Neural progenitor cell (in vitro differentiated cells): ENCODE measurements at regions not wholly inside any gene's neighbourhood (a gene's known extent, or its start where the extent isn't known, plus 50 kb on each side); places are given as distances from the start of the nearest gene placed in this dataset.

Source experiments
- DNase-seq: peaks from one replicate; pipeline ENCODE4 v3.0.0-alpha.2; 2016; ENCODE audit warnings: low spot score
- H2AFZ ChIP-seq: fragments of 200-600 bp; sonication (generic); replicated peaks from 2 replicates; pipeline ENCODE4 v1.6.1; 2016; ENCODE audit warnings: antibody characterized with exemption
- H3F3A ChIP-seq: fragments of 200-600 bp; sonication (generic); 2 replicates; pipeline ENCODE4 v1.6.1; 2016; ENCODE audit warnings: antibody characterized with exemption, low read depth
- H3K27ac ChIP-seq: fragments of 200-600 bp; sonication (generic); 2 replicates; pipeline ENCODE4 v1.5.1; 2016; ENCODE audit warnings: mild to moderate bottlenecking
- H3K27me3 ChIP-seq: fragments of 200-600 bp; sonication (generic); 2 replicates; pipeline ENCODE4 v1.6.1; 2016; ENCODE audit warnings: mild to moderate bottlenecking, moderate library complexity
- H3K36me3 ChIP-seq: fragments of 200-600 bp; sonication (generic); 2 replicates; pipeline ENCODE4 v1.5.1; 2016
- H3K4me1 ChIP-seq: fragments of 200-600 bp; sonication (generic); 2 replicates; pipeline ENCODE4 v1.6.1; 2016; ENCODE audit warnings: mixed run types
- H3K4me2 ChIP-seq: fragments of 200-600 bp; sonication (generic); 2 replicates; pipeline ENCODE4 v1.6.1; 2016
- H3K4me3 ChIP-seq: fragments of 200-600 bp; sonication (generic); 2 replicates; pipeline ENCODE4 v1.5.1; 2016
- H3K79me2 ChIP-seq: fragments of 200-600 bp; sonication (generic); 2 replicates; pipeline ENCODE4 v1.6.1; 2016; ENCODE audit warnings: low read depth
- H3K9ac ChIP-seq: fragments of 200-600 bp; sonication (generic); 2 replicates; pipeline ENCODE4 v1.6.1; 2016
- H3K9me3 ChIP-seq: fragments of 200-600 bp; sonication (generic); 2 replicates; pipeline ENCODE4 v1.5.1; 2016; ENCODE audit warnings: low read depth
- H4K20me1 ChIP-seq: fragments of 200-600 bp; sonication (generic); 2 replicates; pipeline ENCODE4 v1.6.1; 2016; ENCODE audit warnings: low read depth
- H3K27ac Mint-ChIP-seq: 3 replicates; pipeline ENCODE4 v1.8.0; 2021; ENCODE audit warnings: mixed read lengths
- H3K27me3 Mint-ChIP-seq: 2 replicates; pipeline ENCODE4 v1.8.0; 2022; ENCODE audit warnings: low read depth, mild to moderate bottlenecking, inconsistent platforms, moderate library complexity, mixed read lengths; ENCODE audit not compliant: insufficient read depth
- H3K36me3 Mint-ChIP-seq: 3 replicates; pipeline ENCODE4 v1.8.0; 2021; ENCODE audit warnings: mixed read lengths
- H3K4me1 Mint-ChIP-seq: 3 replicates; pipeline ENCODE4 v1.8.0; 2021; ENCODE audit warnings: mixed read lengths
- H3K4me3 Mint-ChIP-seq: 3 replicates; pipeline ENCODE4 v1.8.0; 2021; ENCODE audit warnings: mild to moderate bottlenecking, moderate library complexity, mixed read lengths
- H3K9me3 Mint-ChIP-seq: 3 replicates; pipeline ENCODE4 v1.8.0; 2020; ENCODE audit warnings: mixed read lengths
- EZH2 ChIP-seq: fragments of 200-600 bp; sonication (generic); IDR thresholded peaks from 2 replicates; pipeline ENCODE4 v1.6.1; 2017; ENCODE audit warnings: antibody characterized with exemption, mild to moderate bottlenecking, moderate library complexity
- EZH2phosphoT487 ChIP-seq: fragments of 200-600 bp; sonication (generic); IDR thresholded peaks from 2 replicates; pipeline ENCODE4 v1.6.1; 2017; ENCODE audit warnings: antibody characterized with exemption
- TF ChIP-seq, protein P1 (sequence below): fragments of 200-600 bp; sonication (generic); IDR thresholded peaks from 2 replicates; pipeline ENCODE4 v1.5.1; 2017; ENCODE audit warnings: antibody characterized with exemption, mild to moderate bottlenecking

DNA sequence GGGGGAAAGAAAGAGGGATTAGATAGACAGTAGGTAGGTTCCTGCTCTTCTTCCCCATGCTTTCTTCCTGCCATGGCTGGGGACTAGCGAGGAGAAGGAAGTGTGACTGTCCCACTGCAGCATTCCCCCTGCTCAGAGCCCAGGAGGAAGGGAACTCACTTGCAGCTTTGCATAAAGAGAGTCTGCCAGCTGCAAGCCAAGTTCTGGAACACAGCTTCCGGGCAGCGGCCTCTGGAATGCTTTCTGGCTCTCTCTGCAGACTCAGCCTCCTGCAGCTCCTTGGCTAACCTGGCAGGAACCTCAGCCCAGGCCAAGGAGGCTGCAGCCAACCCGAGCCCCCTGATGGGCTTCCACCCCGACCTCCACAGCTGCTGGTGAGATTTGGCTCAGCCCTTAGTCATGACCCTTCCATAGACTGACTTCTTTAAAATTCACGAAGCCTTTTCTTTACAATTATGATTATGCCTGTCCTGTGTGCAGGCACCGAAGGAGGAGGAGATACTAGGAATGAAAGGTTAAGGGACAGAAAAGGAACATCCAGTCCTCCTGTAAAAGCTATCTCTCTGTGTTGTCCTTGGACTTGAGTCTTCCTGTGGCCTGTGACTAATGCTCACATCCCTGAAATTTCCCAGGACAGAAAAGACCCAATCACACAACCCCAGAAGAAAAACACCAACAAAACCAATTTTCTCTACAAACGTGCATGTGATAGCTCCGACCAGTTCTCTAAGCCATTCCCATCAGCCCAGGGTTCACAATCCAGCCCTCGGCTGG is 108.2 kb upstream of the OLIG2 start:
- no peaks in the 10 kb centered on the region for H3K79me2 ChIP-seq
- peaks cover 20% of the 10 kb centered on the region for H3K27me3 Mint-ChIP-seq
- H3K9me3 Mint-ChIP-seq, result peaks cover 9% of the 10 kb centered on the region
- H4K20me1 ChIP-seq, result no peaks in the 10 kb centered on the region
- no peak overlapping the region for H3K27ac ChIP-seq
- H3K27me3 ChIP-seq, result no peaks in the 10 kb centered on the region
- TF ChIP-seq, protein P1, sequence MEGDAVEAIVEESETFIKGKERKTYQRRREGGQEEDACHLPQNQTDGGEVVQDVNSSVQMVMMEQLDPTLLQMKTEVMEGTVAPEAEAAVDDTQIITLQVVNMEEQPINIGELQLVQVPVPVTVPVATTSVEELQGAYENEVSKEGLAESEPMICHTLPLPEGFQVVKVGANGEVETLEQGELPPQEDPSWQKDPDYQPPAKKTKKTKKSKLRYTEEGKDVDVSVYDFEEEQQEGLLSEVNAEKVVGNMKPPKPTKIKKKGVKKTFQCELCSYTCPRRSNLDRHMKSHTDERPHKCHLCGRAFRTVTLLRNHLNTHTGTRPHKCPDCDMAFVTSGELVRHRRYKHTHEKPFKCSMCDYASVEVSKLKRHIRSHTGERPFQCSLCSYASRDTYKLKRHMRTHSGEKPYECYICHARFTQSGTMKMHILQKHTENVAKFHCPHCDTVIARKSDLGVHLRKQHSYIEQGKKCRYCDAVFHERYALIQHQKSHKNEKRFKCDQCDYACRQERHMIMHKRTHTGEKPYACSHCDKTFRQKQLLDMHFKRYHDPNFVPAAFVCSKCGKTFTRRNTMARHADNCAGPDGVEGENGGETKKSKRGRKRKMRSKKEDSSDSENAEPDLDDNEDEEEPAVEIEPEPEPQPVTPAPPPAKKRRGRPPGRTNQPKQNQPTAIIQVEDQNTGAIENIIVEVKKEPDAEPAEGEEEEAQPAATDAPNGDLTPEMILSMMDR, result no peak
- TF ChIP-seq EZH2 (no peak), EZH2phosphoT487 (no peak)
- H3K4me3 Mint-ChIP-seq, result peak overlapping the region; percentile 12
- no peaks in the 10 kb centered on the region for H3K36me3 Mint-ChIP-seq
- DNase-seq, result no peak
- no peaks in the 10 kb centered on the region for H3K36me3 ChIP-seq
- peaks cover 8% of the 10 kb centered on the region for H3F3A ChIP-seq
- peaks cover 23% of the 10 kb centered on the region for H3K4me1 ChIP-seq
- H3K9me3 ChIP-seq, result no peaks in the 10 kb centered on the region
- no peak overlapping the region for H2AFZ ChIP-seq
- H3K4me1 Mint-ChIP-seq, result peaks cover 25% of the 10 kb centered on the region
- no peak overlapping the region for H3K9ac ChIP-seq
- no peak overlapping the region for H3K4me3 ChIP-seq
- no peak overlapping the region for H3K27ac Mint-ChIP-seq
- no peak overlapping the region for H3K4me2 ChIP-seq

DNA sequence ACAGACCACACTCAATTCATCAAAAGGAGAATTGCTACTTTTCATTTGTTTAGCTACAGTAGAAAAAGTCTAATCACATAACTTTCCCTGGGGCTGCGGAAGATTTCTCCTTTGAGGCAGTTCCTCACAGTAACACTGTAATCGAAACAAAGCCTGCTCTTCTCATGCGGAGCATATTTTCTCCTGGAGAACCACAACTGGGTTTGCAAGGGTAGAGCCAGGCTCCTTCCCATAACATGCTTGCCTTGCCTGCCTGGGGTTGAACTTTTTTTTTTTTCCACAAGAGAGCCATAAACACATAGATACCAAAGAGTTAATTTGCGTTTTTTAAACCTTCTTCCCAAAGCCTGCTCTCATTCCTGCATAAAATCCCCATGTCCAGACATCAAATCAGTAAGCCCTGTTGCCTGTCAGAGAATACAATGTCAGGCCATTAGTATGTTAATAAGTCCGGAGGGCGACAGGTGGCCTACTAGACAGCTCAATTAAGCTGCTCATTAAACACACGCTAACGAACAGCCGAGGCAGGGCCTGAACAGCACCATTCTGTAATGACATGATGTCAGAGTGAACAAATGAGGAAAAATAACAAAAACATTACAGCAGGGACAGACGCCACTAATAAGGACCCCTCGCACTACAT is 107.1 kb upstream of the OLIG2 start:
- Mint-ChIP-seq H3K27me3 (peaks cover 22% of the 10 kb centered on the region), H3K4me3 (no peak overlapping the region), H3K4me1 (peaks cover 25% of the 10 kb centered on the region), H3K36me3 (no peaks in the 10 kb centered on the region), H3K9me3 (peaks cover 12% of the 10 kb centered on the region), H3K27ac (no peak overlapping the region)
- Histone ChIP-seq H3K27me3 (no peaks in the 10 kb centered on the region), H2AFZ (no peak overlapping the region), H3K4me1 (peaks cover 23% of the 10 kb centered on the region), H3K79me2 (no peaks in the 10 kb centered on the region), H3K9ac (no peak overlapping the region), H3F3A (peaks cover 8% of the 10 kb centered on the region), H4K20me1 (no peaks in the 10 kb centered on the region), H3K4me2 (peak overlapping the region; percentile 58), H3K36me3 (no peaks in the 10 kb centered on the region), H3K9me3 (no peaks in the 10 kb centered on the region), H3K27ac (no peak overlapping the region), H3K4me3 (peak overlapping the region; percentile 27)
- TF ChIP-seq, protein P1, result no peak
- TF ChIP-seq EZH2, result no peak
- TF ChIP-seq EZH2phosphoT487, result no peak
- DNase-seq, result peak; percentile 76

DNA sequence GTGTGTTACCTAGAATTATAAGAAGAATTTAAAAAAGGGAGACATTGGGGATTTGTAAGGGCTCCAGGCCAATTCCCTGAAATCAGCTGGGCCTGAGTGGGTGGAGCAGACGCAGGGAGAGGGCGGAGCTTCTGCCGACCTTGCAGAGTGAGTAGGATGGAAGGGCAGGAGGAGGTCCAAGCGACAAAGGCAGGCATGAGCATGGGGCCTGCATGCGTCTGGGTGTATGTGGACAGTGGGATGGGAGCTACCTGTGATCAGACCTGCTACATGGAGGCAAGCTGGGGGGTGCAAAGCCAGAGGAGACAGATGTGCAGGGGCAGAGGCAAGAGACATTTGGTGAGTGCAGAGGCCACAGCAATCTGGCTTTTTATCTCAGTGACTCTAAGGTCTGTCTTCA is 105.3 kb upstream of the OLIG2 start:
- no peaks in the 10 kb centered on the region for H3K79me2 ChIP-seq
- no peak overlapping the region for H3K27ac ChIP-seq
- H3K4me1 ChIP-seq, result peaks cover 23% of the 10 kb centered on the region
- no peaks in the 10 kb centered on the region for H3K36me3 ChIP-seq
- H3K27me3 Mint-ChIP-seq, result peaks cover 24% of the 10 kb centered on the region
- no peak for DNase-seq
- no peaks in the 10 kb centered on the region for H3K9me3 ChIP-seq
- H3K9me3 Mint-ChIP-seq, result peaks cover 18% of the 10 kb centered on the region
- H3K27ac Mint-ChIP-seq, result no peak overlapping the region
- H3K4me3 Mint-ChIP-seq, result peak overlapping the region; percentile 54
- no peaks in the 10 kb centered on the region for H3K36me3 Mint-ChIP-seq
- no peak overlapping the region for H3K4me2 ChIP-seq
- no peaks in the 10 kb centered on the region for H4K20me1 ChIP-seq
- H3F3A ChIP-seq, result peaks cover 8% of the 10 kb centered on the region
- TF ChIP-seq EZH2phosphoT487 (no peak), EZH2 (no peak)
- TF ChIP-seq, protein P1, result no peak
- no peak overlapping the region for H3K4me3 ChIP-seq
- no peak overlapping the region for H3K9ac ChIP-seq
- no peak overlapping the region for H2AFZ ChIP-seq
- H3K27me3 ChIP-seq, result no peaks in the 10 kb centered on the region
- H3K4me1 Mint-ChIP-seq, result peaks cover 25% of the 10 kb centered on the region
